Right lobe of liver (tissue), 6 donors: ENCODE measurements at regions not wholly inside any gene's neighbourhood (a gene's known extent, or its start where the extent isn't known, plus 50 kb on each side); places are given as distances from the start of the nearest gene placed in this dataset.
A peak's percentile ranks its signal among the peaks of the same experiment; 100 is the strongest.

Experiments used
- ATAC-seq, 4 donors: fragments of 200-7000 bp; cut with Tn5 transposase; one replicate each; pipeline ENCODE4 v1.9.1; 2020; ENCODE audit warnings: mild to moderate bottlenecking in 4 of 4, moderate library complexity in 4 of 4
- DNase-seq, 3 donors: peaks; one replicate each; pipeline ENCODE4 v3.0.0-alpha.2; 2020
- H3K27ac ChIP-seq, 3 donors: fragments of 200-600 bp; one replicate each; pipeline ENCODE4 v1.8.0; 2022
- H3K27me3 ChIP-seq, 2 donors: fragments of 200-600 bp; one replicate each; pipeline ENCODE4 v1.8.0; 2022
- H3K36me3 ChIP-seq, 4 donors: fragments of 200-600 bp; sonication (generic) in 1 of 4; one replicate each; pipeline versions ENCODE4 v1.5.1 to v1.8.0; 2017 to 2022; ENCODE audit warnings: control low read depth in 1 of 4
- H3K4me1 ChIP-seq, 4 donors: fragments of 200-600 bp; sonication (generic) in 1 of 4; one replicate each; pipeline versions ENCODE4 v1.5.1 to v1.8.0; 2017 to 2022; ENCODE audit warnings: control low read depth in 1 of 4
- H3K4me3 ChIP-seq, 3 donors: fragments of 200-600 bp; one replicate each; pipeline ENCODE4 v1.8.0; 2022
- H3K9me3 ChIP-seq, 4 donors: fragments of 200-600 bp; sonication (generic) in 1 of 4; one replicate each; pipeline versions ENCODE4 v1.5.1 to v1.8.0; 2017 to 2022; ENCODE audit warnings: control low read depth in 1 of 4
- CTCF ChIP-seq, 4 donors: fragments of 200-600 bp in 3 of 4; fragments of 450-650 bp in 1 of 4; IDR thresholded peaks; one replicate each; pipeline versions ENCODE4 v1.5.1 to v1.8.0; 2016 to 2022; ENCODE audit warnings: antibody characterized with exemption in 4 of 4, mild to moderate bottlenecking in 2 of 4
- POLR2A ChIP-seq: fragments of 450-650 bp; IDR thresholded peaks from one replicate; pipeline ENCODE4 v1.6.1; 2017; ENCODE audit warnings: antibody characterized with exemption, mild to moderate bottlenecking
- WGBS: methylation state at CpG from one replicate; pipeline ENCODE4 v1.1.6; 2018; ENCODE audit warnings: low coverage, low lambda C conversion rate; ENCODE audit not compliant: insufficient coverage; ENCODE audit errors: missing lambda C conversion rate; 5-methylcytosine and 5-hydroxymethylcytosine counted together
- intact Hi-C, 2 donors: fragments of 100-400 bp; cut with DNase I; formaldehyde crosslinking; loops; one replicate each; pipeline versions ENCODE4 v1.11.2 to v1.14.1; 2022
- donor health status: DM: no; HTN: yes; CAD: no.
- donor health status: DM: no; HTN: no; CAD: no.
- donor health status: DM: no; HTN: no; CAD: no.
- donor health status: DM: no; HTN: yes; CAD: no.
- donor health status: DM: no; HTN: yes; CAD: no.

- intact Hi-C loops: no loop called here
- no peaks in the 10 kb centered on the region for H3K9me3 ChIP-seq
- H3K4me1 ChIP-seq: no peaks in the 10 kb centered on the region
- ATAC-seq: no peak
- TF ChIP-seq POLR2A: no peak
- TF ChIP-seq CTCF (IDR thresholded peaks at IDR 0.05): no peak
- no peak overlapping the region for H3K27ac ChIP-seq
- DNase-seq: peak in 1 of 3 donors; percentile 33
- H3K27me3 ChIP-seq: no peaks in the 10 kb centered on the region
- 79% methylated on average over 7 of the region's 7 CpGs for WGBS
- no peaks in the 10 kb centered on the region for H3K36me3 ChIP-seq
- H3K4me3 ChIP-seq: no peak overlapping the region
Observed at GRCh38 chr3:195005251-195005620, 265.7 kb downstream of the XXYLT1 start.

- Histone ChIP-seq H3K36me3 (no peaks in the 10 kb centered on the region), H3K4me3 (no peak overlapping the region), H3K27me3 (no peaks in the 10 kb centered on the region), H3K4me1 (no peaks in the 10 kb centered on the region), H3K27ac (no peak overlapping the region), H3K9me3 (no peaks in the 10 kb centered on the region)
- ATAC-seq (no peak), DNase-seq (peak in 1 of 3 donors; percentile 24)
- intact Hi-C loops: no loop called here
- 94% methylated on average over 9 of the region's 18 CpGs for WGBS
- TF ChIP-seq POLR2A (no peak), CTCF (IDR thresholded peaks at IDR 0.05) (no peak)
Observed at GRCh38 chr3:195005759-195006510, 265.0 kb downstream of the XXYLT1 start.

- no peak for TF ChIP-seq CTCF (IDR thresholded peaks at IDR 0.05)
- no peak for TF ChIP-seq POLR2A
- no peak for ATAC-seq
- intact Hi-C loops: no loop called here
- Histone ChIP-seq H3K9me3 (no peaks in the 10 kb centered on the region), H3K36me3 (no peaks in the 10 kb centered on the region), H3K27me3 (no peaks in the 10 kb centered on the region), H3K4me3 (no peak overlapping the region), H3K27ac (no peak overlapping the region), H3K4me1 (no peaks in the 10 kb centered on the region)
- no CpG with 5 or more reads among the region's 5 CpGs for WGBS
- DNase-seq: peak in 1 of 3 donors; percentile 11
Observed at GRCh38 chr3:195007151-195007550, 263.8 kb downstream of the XXYLT1 start.

GRCh38 chr3:195007766-195008165 is 263.2 kb downstream of the XXYLT1 start:
- no peak for TF ChIP-seq POLR2A
- no peak for TF ChIP-seq CTCF (IDR thresholded peaks at IDR 0.05)
- Histone ChIP-seq H3K27ac (no peak overlapping the region), H3K27me3 (no peaks in the 10 kb centered on the region), H3K4me1 (no peaks in the 10 kb centered on the region), H3K4me3 (no peak overlapping the region), H3K9me3 (no peaks in the 10 kb centered on the region), H3K36me3 (no peaks in the 10 kb centered on the region)
- no peak for ATAC-seq
- intact Hi-C loops: no loop called here
- DNase-seq: no peak
- 57% methylated on average over 4 of the region's 4 CpGs for WGBS
